T-cell (primary cell): ENCODE measurements at regions not wholly inside any gene's neighbourhood (a gene's known extent, or its start where the extent isn't known, plus 50 kb on each side); places are given as distances from the start of the nearest gene placed in this dataset.
"Not testable (repeated sequence)": the region's sequence is repeated elsewhere in the genome, so short reads cannot be mapped to it uniquely, and the experiment has no call there.

Experiments
- ATAC-seq, 4 experiments: fragments of 200-7000 bp in 3 of 4; fragments of 150-1000 bp in 1 of 4; cut with Tn5 transposase; replicated peaks in 1 of 4; 1 replicate in 3 of 4; 2 replicates in 1 of 4; pipeline ENCODE4 v1.10.0; 2021; ENCODE audit warnings: moderate library complexity in 3 of 4, mild to moderate bottlenecking in 2 of 4, moderate number of reproducible peaks in 1 of 4
- CTCF ChIA-PET, 2 donors: fragments of 300-600 bp; sonication (Branson Sonifier 250); formaldehyde crosslinking; loops; one replicate each; lab custom pipeline; 2022; ENCODE audit warnings: antibody characterized with exemption in 2 of 2; lab: Charles Lee
- POLR2A ChIA-PET, 2 donors: fragments of 300-600 bp; sonication (Branson Sonifier 250); formaldehyde crosslinking; loops; one replicate each; lab custom pipeline; 2022; ENCODE audit warnings: antibody characterized with exemption in 2 of 2; lab: Charles Lee
- DNase-seq, 35 experiments: peaks; one replicate each; pipeline versions ENCODE4 v3.0.0 to v3.0.0-alpha.2; 2013 to 2023
- H3K27ac ChIP-seq: one replicate; pipeline ENCODE4 v1.5.1; 2013; ENCODE audit warnings: low read length
- H3K27me3 ChIP-seq, 2 experiments: replicated peaks in 1 of 2; 1 replicate in 1 of 2; 2 replicates in 1 of 2; pipeline versions ENCODE4 v1.6.1 to v1.7.0; 2013; ENCODE audit warnings: low read length in 1 of 2, mixed read lengths in 1 of 2; ENCODE audit not compliant: control insufficient read depth in 2 of 2, insufficient read depth in 2 of 2; ENCODE audit errors: extremely low read depth in 1 of 2
- H3K36me3 ChIP-seq, 2 donors: 1 replicate in 1 of 2; 2 replicates in 1 of 2; pipeline versions ENCODE4 v1.6.1 to v1.7.0; 2013; ENCODE audit warnings: low read length in 1 of 2; ENCODE audit not compliant: control insufficient read depth in 2 of 2, insufficient read depth in 1 of 2; ENCODE audit errors: extremely low read depth in 1 of 2
- H3K4me1 ChIP-seq, 2 experiments: 1 replicate in 1 of 2; 2 replicates in 1 of 2; pipeline versions ENCODE4 v1.6.1 to v1.7.0; 2013; ENCODE audit warnings: low read length in 2 of 2, mixed read lengths in 1 of 2; ENCODE audit not compliant: insufficient read depth in 2 of 2, control insufficient read depth in 1 of 2; ENCODE audit errors: extremely low read depth in 1 of 2
- H3K4me3 ChIP-seq, 2 donors: 1 replicate in 1 of 2; 2 replicates in 1 of 2; pipeline versions ENCODE4 v1.5.1 to v1.7.0; 2013; ENCODE audit warnings: mild to moderate bottlenecking in 2 of 2, low read length in 1 of 2, moderate library complexity in 1 of 2; ENCODE audit not compliant: control insufficient read depth in 1 of 2; ENCODE audit errors: extremely low read depth in 1 of 2
- H3K9me3 ChIP-seq: 2 replicates; pipeline ENCODE4 v1.7.0; 2013
- H3K27ac Mint-ChIP-seq, 2 donors: one replicate each; pipeline ENCODE4 v1.8.0; 2020 to 2021; ENCODE audit warnings: mild to moderate bottlenecking in 2 of 2, mixed read lengths in 2 of 2
- H3K27me3 Mint-ChIP-seq, 2 donors: one replicate each; pipeline ENCODE4 v1.8.0; 2021 to 2022; ENCODE audit warnings: mixed read lengths in 2 of 2
- H3K36me3 Mint-ChIP-seq: one replicate; pipeline ENCODE4 v1.8.0; 2021; ENCODE audit warnings: mixed read lengths
- H3K4me1 Mint-ChIP-seq, 3 donors: one replicate each; pipeline ENCODE4 v1.8.0; 2020 to 2022; ENCODE audit warnings: mixed read lengths in 3 of 3, mild to moderate bottlenecking in 1 of 3
- H3K4me3 Mint-ChIP-seq, 3 donors: one replicate each; pipeline ENCODE4 v1.8.0; 2020 to 2022; ENCODE audit warnings: mild to moderate bottlenecking in 3 of 3, mixed read lengths in 3 of 3, moderate library complexity in 3 of 3
- H3K9me3 Mint-ChIP-seq, 3 donors: one replicate each; pipeline ENCODE4 v1.8.0; 2020 to 2022; ENCODE audit warnings: mixed read lengths in 3 of 3
- WGBS: methylation state at CpG from one replicate; pipeline ENCODE4 v1.1.5; 2013; ENCODE audit warnings: missing lambda C conversion rate; ENCODE audit not compliant: insufficient coverage; 5-methylcytosine and 5-hydroxymethylcytosine counted together

DNA sequence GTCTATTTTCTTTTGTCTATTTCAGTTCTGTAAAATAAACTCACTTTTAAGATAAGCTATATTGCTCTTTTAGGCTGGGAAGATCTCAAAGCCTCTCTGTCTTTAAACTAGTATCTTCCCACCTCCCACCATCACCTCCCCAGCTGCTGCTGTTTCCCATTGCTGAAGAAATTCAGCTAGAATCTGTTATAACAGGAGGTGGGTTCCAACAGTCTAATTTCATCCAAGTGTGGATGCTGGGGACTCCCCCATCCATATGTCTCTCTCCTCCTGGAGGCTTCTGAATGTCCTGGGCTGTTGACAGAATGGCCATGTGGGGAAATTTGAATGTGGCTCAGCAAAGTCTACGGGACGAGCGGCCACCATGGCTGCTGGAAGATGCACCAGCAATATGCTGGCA is 301.0 kb downstream of the RASEF start:
- H3K4me3 Mint-ChIP-seq = no peak overlapping the region
- Histone ChIP-seq H3K4me1 (no peaks in the 10 kb centered on the region), H3K9me3 (no peaks in the 10 kb centered on the region), H3K4me3 (no peak overlapping the region), H3K36me3 (no peaks in the 10 kb centered on the region), H3K27ac (no peak overlapping the region), H3K27me3 (no peaks in the 10 kb centered on the region)
- ChIA-PET CTCF (no interaction called here), POLR2A (no interaction called here)
- no peak for DNase-seq
- ATAC-seq = no peak
- peaks cover 0 to 4% (median 3%) of the 10 kb centered on the region in 3 donors for H3K9me3 Mint-ChIP-seq
- WGBS = 94% methylated on average over 3 of the region's 3 CpGs
- no peak overlapping the region for H3K27ac Mint-ChIP-seq
- H3K36me3 Mint-ChIP-seq = no peaks in the 10 kb centered on the region
- H3K27me3 Mint-ChIP-seq = no peaks in the 10 kb centered on the region
- H3K4me1 Mint-ChIP-seq = no peaks in the 10 kb centered on the region

DNA sequence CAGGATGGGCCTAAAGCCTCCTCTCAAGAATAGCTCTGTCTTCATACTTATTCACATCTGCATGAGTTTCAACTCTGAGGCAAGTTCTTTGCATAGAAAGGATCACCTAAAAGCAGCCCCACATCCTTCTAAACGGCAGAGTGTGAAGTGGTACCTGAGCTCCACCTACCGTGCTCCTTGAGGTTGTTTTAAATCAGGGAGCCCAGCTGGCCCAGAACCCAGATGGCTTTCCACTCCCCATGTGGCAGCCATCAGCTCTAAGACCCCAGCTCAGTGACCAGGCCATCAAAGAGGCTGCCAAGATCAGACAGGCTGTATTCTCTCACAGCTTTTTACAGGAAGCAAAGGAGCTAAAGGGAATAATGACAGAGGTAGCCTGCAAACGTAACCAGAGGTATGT is 299.3 kb downstream of the RASEF start:
- CTCF ChIA-PET = no interaction called here
- POLR2A ChIA-PET = no interaction called here
- WGBS = 0% methylated on average over 2 of the region's 3 CpGs
- ATAC-seq = no peak
- no peaks in the 10 kb centered on the region for H3K4me1 Mint-ChIP-seq
- H3K27ac Mint-ChIP-seq = no peak overlapping the region
- Histone ChIP-seq H3K27ac (no peak overlapping the region), H3K36me3 (no peaks in the 10 kb centered on the region), H3K4me1 (no peaks in the 10 kb centered on the region), H3K9me3 (no peaks in the 10 kb centered on the region), H3K27me3 (no peaks in the 10 kb centered on the region), H3K4me3 (no peak overlapping the region)
- H3K27me3 Mint-ChIP-seq = no peaks in the 10 kb centered on the region
- H3K4me3 Mint-ChIP-seq = no peak overlapping the region
- no peaks in the 10 kb centered on the region for H3K36me3 Mint-ChIP-seq
- peaks cover 0 to 8% (median 0%) of the 10 kb centered on the region in 3 donors for H3K9me3 Mint-ChIP-seq
- no peak for DNase-seq

DNA sequence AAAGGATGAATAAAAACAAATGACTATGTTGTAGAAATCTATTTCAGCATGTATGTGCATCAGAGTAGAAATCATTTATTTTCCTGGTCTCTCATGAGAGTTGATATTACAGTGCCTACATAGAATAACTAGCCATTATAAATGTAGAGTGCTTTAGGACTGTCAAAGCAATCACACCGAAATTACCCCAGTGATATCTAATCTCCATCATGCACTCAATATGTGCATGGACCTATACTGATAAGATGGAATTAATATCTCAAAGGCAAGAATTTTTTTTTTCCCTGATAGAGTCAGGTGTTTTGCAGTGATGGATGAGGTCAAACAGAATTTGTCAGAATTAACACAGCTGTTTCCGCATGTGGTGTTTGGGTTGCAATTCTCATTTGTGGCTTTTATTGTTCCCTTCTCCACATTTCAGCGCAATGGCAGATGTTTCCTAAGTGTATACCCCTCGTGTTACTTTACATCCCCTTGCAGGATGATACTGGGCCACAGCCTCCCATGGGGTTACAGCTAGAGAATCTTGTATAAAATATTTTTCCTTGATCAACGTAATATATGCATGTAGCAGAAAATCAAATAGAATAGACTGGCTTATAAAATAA is 298.8 kb downstream of the RASEF start:
- Histone ChIP-seq H3K4me1 (no peaks in the 10 kb centered on the region), H3K27me3 (no peaks in the 10 kb centered on the region), H3K9me3 (no peaks in the 10 kb centered on the region), H3K4me3 (no peak overlapping the region), H3K27ac (no peak overlapping the region), H3K36me3 (no peaks in the 10 kb centered on the region)
- no CpG with 5 or more reads among the region's 5 CpGs for WGBS
- Mint-ChIP-seq H3K27me3 (no peaks in the 10 kb centered on the region), H3K9me3 (peaks cover 0 to 12% (median 0%) of the 10 kb centered on the region in 3 donors), H3K36me3 (no peaks in the 10 kb centered on the region), H3K27ac (no peak overlapping the region), H3K4me1 (no peaks in the 10 kb centered on the region), H3K4me3 (no peak overlapping the region)
- DNase-seq = no peak
- ChIA-PET CTCF (no interaction called here), POLR2A (no interaction called here)
- ATAC-seq = no peak

DNA sequence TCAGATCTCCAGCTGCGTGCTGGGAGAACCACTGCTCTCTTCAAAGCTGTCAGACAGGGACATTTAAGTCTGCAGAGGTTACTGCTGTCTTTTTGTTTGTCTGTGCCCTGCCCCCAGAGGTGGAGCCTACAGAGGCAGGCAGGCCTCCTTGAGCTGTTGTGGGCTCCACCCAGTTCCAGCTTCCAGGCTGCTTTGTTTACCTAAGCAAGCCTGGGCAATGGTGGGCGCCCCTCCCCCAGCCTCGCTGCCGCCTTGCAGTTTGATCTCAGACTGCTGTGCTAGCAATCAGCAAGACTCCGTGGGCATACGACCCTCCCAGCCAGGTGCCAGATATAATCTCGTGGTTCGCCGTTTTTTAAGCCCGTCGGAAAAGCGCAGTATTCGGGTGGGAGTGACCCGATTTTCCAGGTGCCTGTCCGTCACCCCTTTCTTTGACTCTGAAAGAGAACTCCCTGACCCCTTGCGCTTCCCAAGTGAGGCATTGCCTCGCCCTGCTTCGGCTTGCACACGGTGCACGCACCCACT is 288.2 kb downstream of the RASEF start:
- H3K27me3 ChIP-seq, H3K36me3 ChIP-seq, ATAC-seq, H3K27ac Mint-ChIP-seq, H3K4me1 Mint-ChIP-seq, H3K36me3 Mint-ChIP-seq, H3K27ac ChIP-seq, DNase-seq, CTCF ChIA-PET, H3K4me1 ChIP-seq, POLR2A ChIA-PET, H3K9me3 ChIP-seq, H3K4me3 Mint-ChIP-seq, H3K4me3 ChIP-seq, H3K27me3 Mint-ChIP-seq, H3K9me3 Mint-ChIP-seq: not testable (repeated sequence)
- 69% methylated on average over 19 of the region's 20 CpGs for WGBS

DNA sequence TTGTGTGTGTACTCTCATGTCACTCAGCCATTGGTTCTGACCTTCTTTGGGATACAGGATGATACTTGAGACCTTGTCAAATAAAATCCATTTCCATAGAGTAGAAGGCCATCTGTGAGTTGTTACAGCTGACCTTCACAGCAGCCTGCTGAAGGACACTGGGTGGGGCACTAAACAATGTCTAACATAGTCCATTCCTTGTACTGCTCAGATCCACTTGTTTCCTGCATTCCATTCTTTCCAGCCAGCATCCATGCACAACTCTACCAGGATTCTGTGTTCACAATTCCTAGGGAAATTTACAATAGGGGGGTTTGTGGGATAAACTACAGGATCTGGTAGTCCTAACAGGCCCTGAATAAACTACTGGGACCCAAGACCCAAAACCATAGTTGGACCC is 286.4 kb downstream of the RASEF start:
- Histone ChIP-seq H3K36me3 (no peaks in the 10 kb centered on the region), H3K4me3 (no peak overlapping the region), H3K27ac (no peak overlapping the region), H3K27me3 (no peaks in the 10 kb centered on the region), H3K4me1 (no peaks in the 10 kb centered on the region), H3K9me3 (no peaks in the 10 kb centered on the region)
- Mint-ChIP-seq H3K27ac (no peak overlapping the region), H3K36me3 (no peaks in the 10 kb centered on the region), H3K4me1 (no peaks in the 10 kb centered on the region), H3K4me3 (no peak overlapping the region), H3K9me3 (peaks cover 0 to 3% (median 0%) of the 10 kb centered on the region in 3 donors), H3K27me3 (no peaks in the 10 kb centered on the region)
- POLR2A ChIA-PET = no interaction called here
- no peak for ATAC-seq
- no peak for DNase-seq
- CTCF ChIA-PET = no interaction called here

DNA sequence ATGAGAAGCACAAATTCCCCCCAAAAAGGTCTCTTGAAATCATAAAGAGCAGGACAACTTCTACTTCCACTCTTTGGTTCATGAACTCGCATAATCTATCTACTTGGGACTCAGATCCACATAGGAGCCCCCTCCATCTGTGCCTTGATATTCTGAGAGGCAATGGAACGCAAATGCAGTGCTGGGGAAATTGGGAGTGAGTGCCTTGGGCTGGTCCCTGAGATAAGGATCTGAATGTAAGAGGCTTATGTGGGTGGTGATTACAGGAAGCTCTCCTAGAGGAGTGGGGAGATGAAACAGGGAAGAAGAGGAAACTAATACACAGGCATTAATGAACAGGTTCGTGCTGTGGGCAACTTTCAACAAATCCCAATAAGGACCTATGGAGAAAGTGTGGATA is 285.6 kb downstream of the RASEF start:
- Mint-ChIP-seq H3K27ac (no peak overlapping the region), H3K27me3 (no peaks in the 10 kb centered on the region), H3K4me3 (no peak overlapping the region), H3K4me1 (no peaks in the 10 kb centered on the region), H3K36me3 (no peaks in the 10 kb centered on the region), H3K9me3 (peaks cover 0 to 3% (median 0%) of the 10 kb centered on the region in 3 donors)
- WGBS = 80% methylated on average over 1 of the region's 3 CpGs
- CTCF ChIA-PET = no interaction called here
- Histone ChIP-seq H3K27ac (no peak overlapping the region), H3K4me3 (no peak overlapping the region), H3K9me3 (no peaks in the 10 kb centered on the region), H3K36me3 (no peaks in the 10 kb centered on the region), H3K27me3 (no peaks in the 10 kb centered on the region), H3K4me1 (no peaks in the 10 kb centered on the region)
- DNase-seq = no peak
- POLR2A ChIA-PET = no interaction called here
- no peak for ATAC-seq

DNA sequence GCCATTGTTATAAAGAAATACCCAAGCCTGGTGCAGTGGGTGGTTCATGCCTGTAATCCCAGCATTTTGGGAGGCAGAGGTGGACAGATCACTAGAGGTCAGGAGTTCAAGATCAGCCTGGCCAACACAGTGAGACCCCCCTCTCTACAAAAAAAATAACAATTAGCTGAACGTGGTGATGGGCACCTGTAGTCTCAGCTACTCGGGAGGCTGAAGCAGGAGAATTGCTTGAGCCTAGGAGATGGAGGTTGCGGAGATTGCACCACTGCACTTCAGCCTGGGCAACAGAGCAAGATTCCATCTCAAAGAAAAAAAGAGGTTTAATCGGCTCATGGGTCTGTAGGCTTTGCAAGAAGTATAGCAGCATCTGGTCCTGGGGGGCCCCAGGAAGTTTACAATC is 284.0 kb downstream of the RASEF start:
- H3K27ac ChIP-seq, CTCF ChIA-PET, H3K9me3 Mint-ChIP-seq, H3K4me1 Mint-ChIP-seq, H3K27me3 ChIP-seq, H3K36me3 ChIP-seq, H3K4me3 ChIP-seq, H3K4me1 ChIP-seq, DNase-seq, H3K27ac Mint-ChIP-seq, H3K27me3 Mint-ChIP-seq, H3K36me3 Mint-ChIP-seq, ATAC-seq, H3K9me3 ChIP-seq, H3K4me3 Mint-ChIP-seq: not testable (repeated sequence)
- WGBS = 83% methylated on average over 3 of the region's 4 CpGs
- POLR2A ChIA-PET = interaction anchor here in 1 of 2 donors (0.5 kb wide), 1 partner anchor 1240 kb away, joined by 3 read pairs; no protein-coding TSS in a partner anchor
